Esophagus squamous epithelium (tissue), 5 donors: ENCODE measurements at regions not wholly inside any gene's neighbourhood (a gene's known extent, or its start where the extent isn't known, plus 50 kb on each side); places are given as distances from the start of the nearest gene placed in this dataset.

Experiments
- DNase-seq: peaks from one replicate; lab custom pipeline; 2025; lab: John Stamatoyannopoulos, UW
- H3K27ac ChIP-seq, 4 donors: fragments of 200-600 bp; sonication (generic); one replicate each; pipeline ENCODE4 v1.5.1; 2016 to 2019; ENCODE audit warnings: mild to moderate bottlenecking in 1 of 4
- H3K27me3 ChIP-seq, 4 donors: fragments of 200-600 bp; sonication (generic); 1 replicate in 3 of 4; 2 replicates in 1 of 4; pipeline versions ENCODE4 v1.5.1 to v1.6.0; 2017 to 2021; ENCODE audit warnings: antibody characterized with exemption in 1 of 4
- H3K36me3 ChIP-seq, 3 donors: fragments of 200-600 bp; sonication (generic); one replicate each; pipeline ENCODE4 v1.5.1; 2016 to 2019
- H3K4me1 ChIP-seq, 3 donors: fragments of 200-600 bp; sonication (generic); one replicate each; pipeline ENCODE4 v1.5.1; 2017 to 2019
- H3K4me3 ChIP-seq, 4 donors: fragments of 200-600 bp; sonication (generic); 1 replicate in 3 of 4; 2 replicates in 1 of 4; pipeline ENCODE4 v1.5.1; 2016 to 2019; ENCODE audit warnings: mild to moderate bottlenecking in 2 of 4, moderate library complexity in 1 of 4
- H3K9me3 ChIP-seq, 3 donors: fragments of 200-600 bp; sonication (generic); one replicate each; pipeline ENCODE4 v1.5.1; 2016 to 2019
- CTCF ChIP-seq, 6 experiments: fragments of 450-650 bp in 4 of 6; fragments of 200-600 bp in 2 of 6; sonication (generic) in 2 of 6; IDR thresholded peaks; one replicate each; pipeline ENCODE4 v1.5.1; 2016 to 2019; ENCODE audit warnings: antibody characterized with exemption in 6 of 6, mild to moderate bottlenecking in 4 of 6, moderate library complexity in 4 of 6
- POLR2A ChIP-seq, 4 donors: fragments of 450-650 bp; IDR thresholded peaks; one replicate each; pipeline ENCODE4 v1.6.1; 2017; ENCODE audit warnings: antibody characterized with exemption in 4 of 4, mild to moderate bottlenecking in 4 of 4, moderate library complexity in 3 of 4
- WGBS, 2 donors: methylation state at CpG; one replicate each; pipeline ENCODE4 v1.1.5; 2018; 5-methylcytosine and 5-hydroxymethylcytosine counted together
- intact Hi-C: fragments of 100-400 bp; cut with DNase I; formaldehyde crosslinking; loops from one replicate; pipeline ENCODE4 v1.15.0; 2022
- donor health status: DM: yes; HTN: yes; CAD: no.

GRCh38 chr6:114543696-114544095 is 200.9 kb upstream of the HS3ST5 start:
- TF ChIP-seq POLR2A (IDR thresholded peaks at IDR 0.05): no peak
- TF ChIP-seq CTCF (IDR thresholded peaks at IDR 0.05): no peak
- no peaks in the 10 kb centered on the region for H3K27me3 ChIP-seq
- intact Hi-C loops: no loop called here
- H3K36me3 ChIP-seq: no peaks in the 10 kb centered on the region
- no peak for DNase-seq
- WGBS, 2 donors: 49 to 56% methylated on average over 2 of the region's 2 CpGs
- H3K4me3 ChIP-seq: no peak overlapping the region
- H3K9me3 ChIP-seq: no peaks in the 10 kb centered on the region
- H3K4me1 ChIP-seq: no peaks in the 10 kb centered on the region
- H3K27ac ChIP-seq: no peak overlapping the region

GRCh38 chr6:114541794-114542193 is 199.0 kb upstream of the HS3ST5 start:
- DNase-seq: no peak
- intact Hi-C loops: no loop called here
- TF ChIP-seq POLR2A (IDR thresholded peaks at IDR 0.05) (no peak), CTCF (IDR thresholded peaks at IDR 0.05) (no peak)
- WGBS, 2 donors: 80 to 100% methylated on average over 2 to 3 of the region's 21 CpGs
- Histone ChIP-seq H3K9me3 (no peaks in the 10 kb centered on the region), H3K27me3 (no peaks in the 10 kb centered on the region), H3K4me3 (no peak overlapping the region), H3K36me3 (no peaks in the 10 kb centered on the region), H3K4me1 (no peaks in the 10 kb centered on the region), H3K27ac (no peak overlapping the region)

- H3K9me3 ChIP-seq: no peaks in the 10 kb centered on the region
- no peak for DNase-seq
- no peak overlapping the region for H3K27ac ChIP-seq
- no peak overlapping the region for H3K4me3 ChIP-seq
- H3K36me3 ChIP-seq: no peaks in the 10 kb centered on the region
- intact Hi-C loops: no loop called here
- no peaks in the 10 kb centered on the region for H3K4me1 ChIP-seq
- TF ChIP-seq POLR2A (IDR thresholded peaks at IDR 0.05) (no peak), CTCF (IDR thresholded peaks at IDR 0.05) (no peak)
- WGBS, 2 donors: 72 to 77% methylated on average over 3 of the region's 3 CpGs
- H3K27me3 ChIP-seq: no peaks in the 10 kb centered on the region
Observed at GRCh38 chr6:114537977-114538376, 195.2 kb upstream of the HS3ST5 start.

- 85 to 91% methylated on average over 4 of the region's 4 CpGs for WGBS, 2 donors
- TF ChIP-seq POLR2A (IDR thresholded peaks at IDR 0.05): no peak
- no peak for TF ChIP-seq CTCF (IDR thresholded peaks at IDR 0.05)
- Histone ChIP-seq H3K4me3 (no peak overlapping the region), H3K27ac (no peak overlapping the region), H3K4me1 (no peaks in the 10 kb centered on the region), H3K27me3 (no peaks in the 10 kb centered on the region), H3K9me3 (no peaks in the 10 kb centered on the region), H3K36me3 (no peaks in the 10 kb centered on the region)
- intact Hi-C loops: no loop called here
- no peak for DNase-seq
Observed at GRCh38 chr6:114534813-114535212, 192.0 kb upstream of the HS3ST5 start.

GRCh38 chr6:114524081-114524480 is 181.3 kb upstream of the HS3ST5 start:
- Histone ChIP-seq H3K36me3 (no peaks in the 10 kb centered on the region), H3K9me3 (no peaks in the 10 kb centered on the region), H3K4me1 (no peaks in the 10 kb centered on the region), H3K4me3 (no peak overlapping the region), H3K27ac (no peak overlapping the region), H3K27me3 (no peaks in the 10 kb centered on the region)
- no peak for DNase-seq
- intact Hi-C loops: no loop called here
- TF ChIP-seq POLR2A (IDR thresholded peaks at IDR 0.05) (no peak), CTCF (IDR thresholded peaks at IDR 0.05) (no peak)
